HEK293 (cell line): ENCODE measurements at regions not wholly inside any gene's neighbourhood (a gene's known extent, or its start where the extent isn't known, plus 50 kb on each side); places are given as distances from the start of the nearest gene placed in this dataset.

ENCODE experiments used
- CTCF ChIP-seq: fragments of 450-650 bp; formaldehyde crosslinking; IDR thresholded peaks from 2 replicates; pipeline ENCODE4 v1.5.1; 2016; ENCODE audit warnings: missing biosample characterization, missing genetic modification characterization
- ZNF350 ChIP-seq: fragments of 450-650 bp; formaldehyde crosslinking; IDR thresholded peaks from 2 replicates; pipeline ENCODE4 v1.5.0; 2017; ENCODE audit warnings: missing biosample characterization, mild to moderate bottlenecking, missing genetic modification characterization
- TF ChIP-seq, protein P1 (sequence below): fragments of 450-650 bp; formaldehyde crosslinking; IDR thresholded peaks from 2 replicates; pipeline ENCODE4 v1.5.1; 2016; ENCODE audit warnings: missing biosample characterization, missing genetic modification characterization, low read depth

DNA sequence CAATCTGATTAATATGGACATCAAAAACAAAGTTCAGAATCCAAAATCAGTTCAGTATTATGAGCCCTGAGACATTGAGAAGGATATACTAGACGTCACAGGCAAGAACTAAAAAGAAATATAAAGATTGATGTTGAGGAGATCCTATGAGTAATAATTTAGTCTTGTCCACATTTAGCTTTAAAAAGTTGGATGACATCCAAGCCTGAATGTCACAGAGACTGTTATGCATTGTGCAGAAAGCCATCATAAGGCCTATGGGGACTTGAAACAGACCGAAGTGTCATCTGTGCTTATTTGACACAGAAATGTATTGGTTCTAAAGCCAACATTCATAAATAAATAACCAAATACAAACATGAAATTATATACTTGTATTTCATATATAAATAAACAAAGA lies 581.8 kb upstream of the MMS22L start:
- TF ChIP-seq CTCF (tag by site-specific recombination) (no peak), ZNF350 (tag by site-specific recombination) (no peak)
- TF ChIP-seq, protein P1, sequence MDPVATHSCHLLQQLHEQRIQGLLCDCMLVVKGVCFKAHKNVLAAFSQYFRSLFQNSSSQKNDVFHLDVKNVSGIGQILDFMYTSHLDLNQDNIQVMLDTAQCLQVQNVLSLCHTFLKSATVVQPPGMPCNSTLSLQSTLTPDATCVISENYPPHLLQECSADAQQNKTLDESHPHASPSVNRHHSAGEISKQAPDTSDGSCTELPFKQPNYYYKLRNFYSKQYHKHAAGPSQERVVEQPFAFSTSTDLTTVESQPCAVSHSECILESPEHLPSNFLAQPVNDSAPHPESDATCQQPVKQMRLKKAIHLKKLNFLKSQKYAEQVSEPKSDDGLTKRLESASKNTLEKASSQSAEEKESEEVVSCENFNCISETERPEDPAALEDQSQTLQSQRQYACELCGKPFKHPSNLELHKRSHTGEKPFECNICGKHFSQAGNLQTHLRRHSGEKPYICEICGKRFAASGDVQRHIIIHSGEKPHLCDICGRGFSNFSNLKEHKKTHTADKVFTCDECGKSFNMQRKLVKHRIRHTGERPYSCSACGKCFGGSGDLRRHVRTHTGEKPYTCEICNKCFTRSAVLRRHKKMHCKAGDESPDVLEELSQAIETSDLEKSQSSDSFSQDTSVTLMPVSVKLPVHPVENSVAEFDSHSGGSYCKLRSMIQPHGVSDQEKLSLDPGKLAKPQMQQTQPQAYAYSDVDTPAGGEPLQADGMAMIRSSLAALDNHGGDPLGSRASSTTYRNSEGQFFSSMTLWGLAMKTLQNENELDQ = no peak
